Fibroblast of lung (primary cell): ENCODE measurements at regions not wholly inside any gene's neighbourhood (a gene's known extent, or its start where the extent isn't known, plus 50 kb on each side); places are given as distances from the start of the nearest gene placed in this dataset.

ENCODE experiments used
- DNase-seq, 2 donors: peaks; one replicate each; pipeline versions ENCODE4 v3.0.0 to v3.0.0-alpha.2; 2010; ENCODE audit warnings: low read depth in 2 of 2
- H2AFZ ChIP-seq: 2 replicates; pipeline ENCODE4 v1.5.1; 2012; ENCODE audit warnings: low read length, control low read depth, inconsistent platforms
- H3K27ac ChIP-seq: 2 replicates; pipeline ENCODE4 v1.5.1; 2011; ENCODE audit warnings: low read length, control low read depth; ENCODE audit not compliant: insufficient read depth
- H3K27me3 ChIP-seq: 2 replicates; pipeline ENCODE4 v1.5.1; 2011; ENCODE audit warnings: mild to moderate bottlenecking, low read length; ENCODE audit not compliant: control insufficient read depth, insufficient read depth
- H3K36me3 ChIP-seq: 2 replicates; pipeline ENCODE4 v1.5.1; 2011; ENCODE audit warnings: low read length; ENCODE audit not compliant: control insufficient read depth, insufficient read depth
- H3K4me1 ChIP-seq: 2 replicates; pipeline ENCODE4 v1.5.1; 2011; ENCODE audit warnings: low read length; ENCODE audit not compliant: control insufficient read depth, insufficient read depth; ENCODE audit errors: extremely low read depth
- H3K4me2 ChIP-seq: 2 replicates; pipeline ENCODE4 v1.5.1; 2011; ENCODE audit warnings: low read length, control low read depth; ENCODE audit not compliant: insufficient read depth; ENCODE audit errors: extremely low read depth
- H3K4me3 ChIP-seq, 4 experiments: fragments of 200-600 bp in 1 of 4; sonication (generic) in 1 of 4; replicated peaks in 1 of 4; 2 replicates each; pipeline ENCODE4 v1.5.1; 2011 to 2016; ENCODE audit warnings: low read length in 4 of 4, low read depth in 3 of 4, mild to moderate bottlenecking in 3 of 4, control low read depth in 2 of 4, inconsistent platforms in 1 of 4, mixed read lengths in 1 of 4; ENCODE audit not compliant: insufficient read depth in 1 of 4; ENCODE audit errors: control extremely low read depth in 1 of 4
- H3K79me2 ChIP-seq: 2 replicates; pipeline ENCODE4 v1.5.1; 2012; ENCODE audit warnings: mild to moderate bottlenecking, low read length, inconsistent platforms; ENCODE audit not compliant: control insufficient read depth, insufficient read depth
- H3K9ac ChIP-seq: 2 replicates; pipeline ENCODE4 v1.5.1; 2011; ENCODE audit warnings: mild to moderate bottlenecking, low read length, control low read depth; ENCODE audit not compliant: insufficient read depth
- H3K9me3 ChIP-seq: 2 replicates; pipeline ENCODE4 v1.5.1; 2012; ENCODE audit warnings: low read depth, low read length; ENCODE audit not compliant: control insufficient read depth, insufficient read depth
- H4K20me1 ChIP-seq: 2 replicates; pipeline ENCODE4 v1.5.1; 2011; ENCODE audit warnings: low read length; ENCODE audit not compliant: control insufficient read depth, insufficient read depth; ENCODE audit errors: extremely low read depth
- EZH2 ChIP-seq: IDR thresholded peaks from 2 replicates; pipeline ENCODE4 v1.5.1; 2012; ENCODE audit warnings: low read length, control low read depth, mild to moderate bottlenecking; ENCODE audit errors: missing control alignments
- TF ChIP-seq, protein P1 (sequence below), 2 donors: IDR thresholded peaks in 1 of 2; conservative IDR thresholded peaks in 1 of 2; 1 replicate in 1 of 2; 2 replicates in 1 of 2; pipeline ENCODE4 v1.5.1; 2011 to 2012; ENCODE audit warnings: low read length in 2 of 2, control low read depth in 1 of 2, inconsistent platforms in 1 of 2, low read depth in 1 of 2, mild to moderate bottlenecking in 1 of 2

DNA sequence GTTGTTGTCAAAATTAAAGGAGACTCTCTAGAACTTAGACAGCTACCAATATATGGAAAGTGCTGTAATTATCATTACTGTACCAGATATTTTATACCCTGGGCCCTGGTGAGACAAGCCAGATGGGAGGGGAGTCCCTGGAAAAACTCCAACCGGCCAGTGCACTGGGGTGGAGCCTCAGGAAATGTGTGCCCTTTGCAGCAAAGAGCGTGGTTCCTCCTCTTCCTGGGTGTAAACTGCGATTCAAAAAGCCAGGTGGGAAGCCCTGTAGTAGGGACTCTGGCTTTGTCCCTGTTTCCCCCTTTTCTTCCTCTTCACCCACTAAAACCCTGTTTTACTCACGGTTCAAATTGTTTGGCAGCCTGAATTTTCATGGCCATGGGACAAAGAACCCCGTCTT, 812.3 kb downstream of the PLA2G4A start:
- Histone ChIP-seq H2AFZ (no peak overlapping the region), H3K27ac (no peak overlapping the region), H3K27me3 (no peaks in the 10 kb centered on the region), H4K20me1 (no peaks in the 10 kb centered on the region), H3K4me3 (no peak overlapping the region), H3K9me3 (no peaks in the 10 kb centered on the region), H3K4me1 (no peaks in the 10 kb centered on the region), H3K4me2 (no peak overlapping the region), H3K36me3 (no peaks in the 10 kb centered on the region), H3K79me2 (no peaks in the 10 kb centered on the region), H3K9ac (no peak overlapping the region)
- TF ChIP-seq, protein P1, sequence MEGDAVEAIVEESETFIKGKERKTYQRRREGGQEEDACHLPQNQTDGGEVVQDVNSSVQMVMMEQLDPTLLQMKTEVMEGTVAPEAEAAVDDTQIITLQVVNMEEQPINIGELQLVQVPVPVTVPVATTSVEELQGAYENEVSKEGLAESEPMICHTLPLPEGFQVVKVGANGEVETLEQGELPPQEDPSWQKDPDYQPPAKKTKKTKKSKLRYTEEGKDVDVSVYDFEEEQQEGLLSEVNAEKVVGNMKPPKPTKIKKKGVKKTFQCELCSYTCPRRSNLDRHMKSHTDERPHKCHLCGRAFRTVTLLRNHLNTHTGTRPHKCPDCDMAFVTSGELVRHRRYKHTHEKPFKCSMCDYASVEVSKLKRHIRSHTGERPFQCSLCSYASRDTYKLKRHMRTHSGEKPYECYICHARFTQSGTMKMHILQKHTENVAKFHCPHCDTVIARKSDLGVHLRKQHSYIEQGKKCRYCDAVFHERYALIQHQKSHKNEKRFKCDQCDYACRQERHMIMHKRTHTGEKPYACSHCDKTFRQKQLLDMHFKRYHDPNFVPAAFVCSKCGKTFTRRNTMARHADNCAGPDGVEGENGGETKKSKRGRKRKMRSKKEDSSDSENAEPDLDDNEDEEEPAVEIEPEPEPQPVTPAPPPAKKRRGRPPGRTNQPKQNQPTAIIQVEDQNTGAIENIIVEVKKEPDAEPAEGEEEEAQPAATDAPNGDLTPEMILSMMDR (conservative IDR thresholded peaks at IDR 0.05 in 1 of 2, IDR thresholded peaks at IDR 0.05 in 1 of 2; ENCODE audit: low read depth in 1 of 2, low read length in 2 of 2): no peak
- no peak for TF ChIP-seq EZH2
- DNase-seq: no peak

DNA sequence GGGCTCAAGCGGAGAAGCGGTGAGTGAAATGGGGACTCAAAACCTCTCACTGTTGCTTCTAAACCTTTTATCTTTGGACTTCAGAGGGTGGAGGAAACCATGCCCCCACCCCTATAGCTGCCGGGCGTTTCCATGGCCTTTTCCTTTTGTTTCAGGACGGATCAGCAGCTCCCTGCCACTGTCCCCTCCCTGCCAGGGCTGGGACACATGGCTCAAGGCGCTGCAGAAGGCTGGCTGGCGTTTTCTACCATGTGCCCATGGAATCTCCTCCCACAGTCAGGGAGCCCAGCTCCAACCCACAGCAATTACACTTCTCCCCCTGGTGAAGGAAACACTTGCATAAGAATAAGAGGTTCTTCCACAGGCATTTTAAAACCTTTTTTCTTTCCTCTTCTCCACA, 812.7 kb downstream of the PLA2G4A start:
- no peaks in the 10 kb centered on the region for H3K9me3 ChIP-seq
- H3K4me3 ChIP-seq: no peak overlapping the region
- no peak overlapping the region for H3K27ac ChIP-seq
- H3K4me1 ChIP-seq: no peaks in the 10 kb centered on the region
- H3K36me3 ChIP-seq: no peaks in the 10 kb centered on the region
- TF ChIP-seq, protein P1 (conservative IDR thresholded peaks at IDR 0.05 in 1 of 2, IDR thresholded peaks at IDR 0.05 in 1 of 2; ENCODE audit: low read depth in 1 of 2, low read length in 2 of 2): no peak
- TF ChIP-seq EZH2: no peak
- H3K4me2 ChIP-seq: no peak overlapping the region
- H3K27me3 ChIP-seq: no peaks in the 10 kb centered on the region
- H3K79me2 ChIP-seq: no peaks in the 10 kb centered on the region
- H3K9ac ChIP-seq: no peak overlapping the region
- no peak overlapping the region for H2AFZ ChIP-seq
- H4K20me1 ChIP-seq: no peaks in the 10 kb centered on the region
- no peak for DNase-seq

DNA sequence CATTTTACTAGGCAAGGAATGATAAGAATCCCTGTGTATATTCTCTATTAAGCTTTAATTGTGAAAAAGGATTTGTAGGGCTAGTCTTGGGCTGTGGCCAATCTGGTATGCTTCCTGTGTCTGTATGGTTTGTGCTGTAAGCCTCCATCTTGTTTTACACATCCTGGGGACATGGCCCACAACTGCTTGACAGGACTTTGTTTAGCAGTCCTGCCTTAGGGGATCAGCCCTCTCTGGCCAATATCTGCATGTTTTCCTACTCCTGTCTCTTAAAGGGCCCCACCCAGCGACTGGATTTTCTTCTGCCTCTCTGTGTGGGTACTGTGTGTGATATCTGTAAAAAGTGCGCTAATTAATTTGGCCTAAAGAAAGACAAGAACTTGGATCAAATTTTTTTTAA, 813.2 kb downstream of the PLA2G4A start:
- Histone ChIP-seq H3K27ac (no peak overlapping the region), H3K9me3 (no peaks in the 10 kb centered on the region), H3K79me2 (no peaks in the 10 kb centered on the region), H3K4me3 (no peak overlapping the region), H3K9ac (no peak overlapping the region), H4K20me1 (no peaks in the 10 kb centered on the region), H3K4me2 (no peak overlapping the region), H3K36me3 (no peaks in the 10 kb centered on the region), H3K27me3 (no peaks in the 10 kb centered on the region), H2AFZ (no peak overlapping the region), H3K4me1 (no peaks in the 10 kb centered on the region)
- TF ChIP-seq, protein P1 (conservative IDR thresholded peaks at IDR 0.05 in 1 of 2, IDR thresholded peaks at IDR 0.05 in 1 of 2; ENCODE audit: low read depth in 1 of 2, low read length in 2 of 2): no peak
- no peak for TF ChIP-seq EZH2
- DNase-seq: no peak
